Stomach (tissue), 8 donors: ENCODE measurements at regions not wholly inside any gene's neighbourhood (a gene's known extent, or its start where the extent isn't known, plus 50 kb on each side); places are given as distances from the start of the nearest gene placed in this dataset.

Source experiments
- DNase-seq, 2 donors: peaks; one replicate each; pipeline versions ENCODE4 v3.0.0 to v3.0.0-alpha.2; 2013 to 2019
- H3K27ac ChIP-seq, 5 donors: fragments of 200-600 bp in 4 of 5; sonication (generic) in 4 of 5; one replicate each; pipeline ENCODE4 v1.5.1; 2013 to 2019; ENCODE audit warnings: mild to moderate bottlenecking in 1 of 5, moderate library complexity in 1 of 5
- H3K27me3 ChIP-seq, 3 donors: fragments of 200-600 bp; sonication (generic); one replicate each; pipeline ENCODE4 v1.5.1; 2017 to 2019; ENCODE audit warnings: mixed run types in 1 of 3
- H3K36me3 ChIP-seq, 4 donors: fragments of 200-600 bp; sonication (generic); 1 replicate in 3 of 4; 2 replicates in 1 of 4; pipeline ENCODE4 v1.5.1; 2016 to 2019
- H3K4me1 ChIP-seq, 4 donors: fragments of 200-600 bp; sonication (generic); one replicate each; pipeline ENCODE4 v1.5.1; 2016 to 2019
- H3K4me3 ChIP-seq, 4 donors: fragments of 200-600 bp; sonication (generic) in 3 of 4; one replicate each; pipeline ENCODE4 v1.5.1; 2016 to 2019; ENCODE audit warnings: mild to moderate bottlenecking in 1 of 4
- H3K9me3 ChIP-seq, 4 donors: fragments of 200-600 bp; sonication (generic); one replicate each; pipeline ENCODE4 v1.5.1; 2016 to 2019
- EP300 ChIP-seq: sonication (generic); formaldehyde crosslinking; IDR thresholded peaks from one replicate; pipeline ENCODE4 v1.6.1; 2017; ENCODE audit warnings: antibody characterized with exemption
- POLR2A ChIP-seq, 4 donors: fragments of 450-650 bp; IDR thresholded peaks; one replicate each; pipeline ENCODE4 v1.6.1; 2016; ENCODE audit warnings: antibody characterized with exemption in 4 of 4, control low read depth in 2 of 4, mild to moderate bottlenecking in 1 of 4, moderate library complexity in 1 of 4
- POLR2AphosphoS5 ChIP-seq, 3 donors: sonication (generic); formaldehyde crosslinking; IDR thresholded peaks; one replicate each; pipeline ENCODE4 v1.6.1; 2016; ENCODE audit warnings: antibody characterized with exemption in 3 of 3
- WGBS, 5 donors: extraction: QIAGEN DNeasy Blood & Tissue Kit in 3 of 5; methylation state at CpG; one replicate each; pipeline versions ENCODE4 v1.1.5 to v1.1.7; 2013 to 2018; 5-methylcytosine and 5-hydroxymethylcytosine counted together
- intact Hi-C: fragments of 100-400 bp; cut with DNase I; formaldehyde crosslinking; loops from one replicate; pipeline ENCODE4 v1.15.1; 2023; ENCODE audit warnings: low total_unique reads
- TF ChIP-seq, protein P1 (sequence below), 7 experiments: fragments of 450-650 bp in 4 of 7; fragments of 200-600 bp in 3 of 7; sonication (generic) in 3 of 7; IDR thresholded peaks; one replicate each; pipeline ENCODE4 v1.5.1; 2016 to 2019; ENCODE audit warnings: antibody characterized with exemption in 7 of 7, control low read depth in 2 of 7, mild to moderate bottlenecking in 1 of 7
- donor health status: healthy with polysubstance abuse.
- donor health status: Bipolar disorder and iron deficiency.
- donor health status: healthy.

DNA sequence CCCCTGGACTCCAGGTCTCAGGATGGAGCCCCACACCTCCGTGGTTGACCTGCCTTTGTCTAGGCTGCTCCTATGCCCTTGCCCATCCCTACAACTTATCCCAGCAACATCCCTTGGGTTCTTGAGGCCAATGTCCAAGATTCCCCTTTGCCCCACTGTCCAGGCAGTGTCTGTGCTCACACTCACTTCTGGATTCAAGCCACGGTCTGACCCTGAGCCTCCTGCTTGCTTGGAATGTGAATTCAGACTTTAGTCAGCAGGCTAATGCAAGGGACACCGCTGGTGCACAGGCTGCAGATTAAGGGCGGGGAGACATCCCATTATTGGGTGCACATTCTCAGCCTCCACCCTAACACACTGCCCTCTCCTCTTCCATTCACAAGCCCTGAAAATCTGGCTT lies 154.1 kb downstream of the WNT5A start:
- 80 to 89% (median 83%) methylated on average over 4 of the region's 4 CpGs for WGBS, 5 donors
- no peaks in the 10 kb centered on the region for H3K36me3 ChIP-seq
- H3K4me1 ChIP-seq, result no peaks in the 10 kb centered on the region
- H3K4me3 ChIP-seq, result no peak overlapping the region
- H3K27ac ChIP-seq, result no peak overlapping the region
- TF ChIP-seq POLR2AphosphoS5 (IDR thresholded peaks at IDR 0.05), result no peak
- TF ChIP-seq, protein P1, sequence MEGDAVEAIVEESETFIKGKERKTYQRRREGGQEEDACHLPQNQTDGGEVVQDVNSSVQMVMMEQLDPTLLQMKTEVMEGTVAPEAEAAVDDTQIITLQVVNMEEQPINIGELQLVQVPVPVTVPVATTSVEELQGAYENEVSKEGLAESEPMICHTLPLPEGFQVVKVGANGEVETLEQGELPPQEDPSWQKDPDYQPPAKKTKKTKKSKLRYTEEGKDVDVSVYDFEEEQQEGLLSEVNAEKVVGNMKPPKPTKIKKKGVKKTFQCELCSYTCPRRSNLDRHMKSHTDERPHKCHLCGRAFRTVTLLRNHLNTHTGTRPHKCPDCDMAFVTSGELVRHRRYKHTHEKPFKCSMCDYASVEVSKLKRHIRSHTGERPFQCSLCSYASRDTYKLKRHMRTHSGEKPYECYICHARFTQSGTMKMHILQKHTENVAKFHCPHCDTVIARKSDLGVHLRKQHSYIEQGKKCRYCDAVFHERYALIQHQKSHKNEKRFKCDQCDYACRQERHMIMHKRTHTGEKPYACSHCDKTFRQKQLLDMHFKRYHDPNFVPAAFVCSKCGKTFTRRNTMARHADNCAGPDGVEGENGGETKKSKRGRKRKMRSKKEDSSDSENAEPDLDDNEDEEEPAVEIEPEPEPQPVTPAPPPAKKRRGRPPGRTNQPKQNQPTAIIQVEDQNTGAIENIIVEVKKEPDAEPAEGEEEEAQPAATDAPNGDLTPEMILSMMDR (IDR thresholded peaks at IDR 0.05), result no peak
- intact Hi-C loops, result no loop called here
- no peaks in the 10 kb centered on the region for H3K27me3 ChIP-seq
- no peak for DNase-seq
- H3K9me3 ChIP-seq, result no peaks in the 10 kb centered on the region

DNA sequence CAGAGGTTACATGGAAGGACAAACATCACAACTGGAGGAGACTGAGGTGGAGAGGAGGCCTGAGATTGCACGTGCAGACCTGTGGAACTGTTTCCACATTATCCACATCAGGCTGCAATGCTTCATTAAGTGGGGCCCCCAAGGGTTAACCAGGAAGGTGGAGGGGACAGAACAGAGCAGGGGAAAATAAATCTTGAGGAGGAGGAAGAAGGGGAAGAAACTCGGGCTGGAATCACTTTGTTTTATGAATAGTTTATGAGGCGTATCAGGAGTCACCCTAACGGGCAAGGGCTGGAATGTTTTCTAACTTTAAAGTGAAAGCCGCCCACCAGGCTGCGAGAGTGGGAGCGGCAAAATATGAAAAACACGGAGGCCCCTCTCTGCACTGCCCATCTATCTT lies 154.9 kb downstream of the WNT5A start:
- Histone ChIP-seq H3K4me3 (no peak overlapping the region), H3K36me3 (no peaks in the 10 kb centered on the region), H3K27me3 (no peaks in the 10 kb centered on the region), H3K4me1 (no peaks in the 10 kb centered on the region), H3K27ac (no peak overlapping the region), H3K9me3 (no peaks in the 10 kb centered on the region)
- 78 to 89% (median 84%) methylated on average over 8 of the region's 8 CpGs for WGBS, 5 donors
- intact Hi-C loops, result no loop called here
- TF ChIP-seq POLR2A (IDR thresholded peaks at IDR 0.05), result no peak
- TF ChIP-seq, protein P1 (IDR thresholded peaks at IDR 0.05), result no peak
- TF ChIP-seq POLR2AphosphoS5 (IDR thresholded peaks at IDR 0.05), result no peak
- TF ChIP-seq EP300, result no peak
- DNase-seq, result no peak

DNA sequence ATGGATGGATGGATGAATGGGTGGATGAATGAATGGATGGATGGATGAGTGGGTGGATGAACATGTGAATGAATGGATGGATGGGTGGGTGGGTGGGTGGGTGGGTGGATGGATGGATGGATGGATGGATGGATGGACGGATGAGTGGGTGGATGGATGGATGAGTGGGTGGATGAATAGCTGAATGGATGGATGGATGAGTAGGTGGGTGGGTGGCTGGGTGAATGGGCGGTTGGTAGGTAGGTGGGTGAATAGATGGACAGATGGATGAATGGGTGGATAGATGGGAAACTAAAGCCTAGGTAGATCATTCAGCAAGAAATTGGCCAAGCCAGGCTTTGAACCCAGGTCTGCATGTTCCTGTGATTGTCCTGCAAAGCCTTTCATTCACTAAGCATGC lies 155.6 kb downstream of the WNT5A start:
- Histone ChIP-seq H3K9me3 (no peaks in the 10 kb centered on the region), H3K4me3 (no peak overlapping the region), H3K27me3 (no peaks in the 10 kb centered on the region), H3K27ac (no peak overlapping the region), H3K4me1 (no peaks in the 10 kb centered on the region), H3K36me3 (no peaks in the 10 kb centered on the region)
- 88 to 95% (median 90%) methylated on average over 2 of the region's 2 CpGs for WGBS, 5 donors
- TF ChIP-seq EP300 (no peak), POLR2AphosphoS5 (IDR thresholded peaks at IDR 0.05) (no peak), POLR2A (IDR thresholded peaks at IDR 0.05) (no peak)
- TF ChIP-seq, protein P1 (IDR thresholded peaks at IDR 0.05), result no peak
- DNase-seq, result no peak
- intact Hi-C loops, result no loop called here

DNA sequence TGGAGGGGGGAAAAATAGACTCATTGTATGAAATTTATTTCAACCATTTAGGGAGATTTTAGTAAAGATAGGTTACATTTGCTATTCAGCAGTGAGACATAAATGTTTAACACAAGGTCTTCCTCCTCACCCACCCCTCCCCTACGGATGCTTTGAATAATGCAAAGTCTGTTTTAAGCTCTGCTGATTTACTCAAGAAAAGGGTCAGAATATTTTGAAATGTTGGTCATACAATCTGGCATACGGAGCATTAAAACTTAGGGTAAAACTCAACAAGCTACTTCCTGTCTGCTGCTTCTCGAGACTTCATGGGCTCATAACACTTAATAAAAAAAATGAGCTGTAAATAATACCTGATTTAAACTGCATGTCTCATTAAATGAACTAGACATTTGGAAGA lies 156.3 kb downstream of the WNT5A start:
- H3K4me3 ChIP-seq, result no peak overlapping the region
- no peak for TF ChIP-seq EP300
- TF ChIP-seq, protein P1 (IDR thresholded peaks at IDR 0.05), result no peak
- no peak for TF ChIP-seq POLR2AphosphoS5 (IDR thresholded peaks at IDR 0.05)
- intact Hi-C loops, result no loop called here
- no peaks in the 10 kb centered on the region for H3K9me3 ChIP-seq
- H3K27me3 ChIP-seq, result no peaks in the 10 kb centered on the region
- no peak for DNase-seq
- H3K27ac ChIP-seq, result no peak overlapping the region
- no peaks in the 10 kb centered on the region for H3K36me3 ChIP-seq
- WGBS, 5 donors, result 47 to 60% (median 55%) methylated on average over 3 of the region's 3 CpGs
- H3K4me1 ChIP-seq, result no peaks in the 10 kb centered on the region

DNA sequence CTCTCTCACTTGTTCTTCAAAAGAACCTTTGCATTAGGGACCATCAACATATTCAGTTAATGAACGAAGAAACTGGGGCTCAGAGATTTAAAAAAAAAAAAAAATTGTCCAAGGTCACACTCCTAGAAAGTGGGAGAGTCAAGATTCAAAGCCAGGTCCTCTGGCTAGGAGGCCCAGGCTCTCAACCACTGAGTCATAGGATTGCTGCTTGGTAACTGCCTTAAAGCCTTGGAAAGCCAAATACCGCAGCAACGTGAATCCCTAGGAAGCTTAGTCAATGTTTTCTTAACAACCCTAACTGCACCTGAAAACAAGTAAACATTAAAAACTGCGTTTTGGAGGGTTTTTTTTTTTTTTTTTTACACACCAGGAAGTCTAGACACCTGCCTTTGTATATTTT lies 156.8 kb downstream of the WNT5A start:
- H3K4me3 ChIP-seq, result no peak overlapping the region
- DNase-seq, result peak in 1 of 2 donors; percentile 55
- H3K27me3 ChIP-seq, result no peaks in the 10 kb centered on the region
- intact Hi-C loops, result no loop called here
- WGBS, 5 donors, result 17 to 24% (median 23%) methylated on average over 4 of the region's 4 CpGs
- H3K4me1 ChIP-seq, result no peaks in the 10 kb centered on the region
- H3K27ac ChIP-seq, result no peak overlapping the region
- H3K9me3 ChIP-seq, result no peaks in the 10 kb centered on the region
- TF ChIP-seq POLR2AphosphoS5 (IDR thresholded peaks at IDR 0.05), result no peak
- no peaks in the 10 kb centered on the region for H3K36me3 ChIP-seq
